ENCODE measurements at regions not wholly inside any gene's neighbourhood (a gene's known extent, or its start where the extent isn't known, plus 50 kb on each side); places are given as distances from the start of the nearest gene placed in this dataset. TPM values are rescaled to one million over a fixed set of nuclear protein-coding genes. Genes with fewer than 3 reads are reported as not detected.
"Not testable (repeated sequence)": the region's sequence is repeated elsewhere in the genome, so short reads cannot be mapped to it uniquely, and the experiment has no call there.

- H3K4me1 ChIP-seq (ENCODE audit: control insufficient read depth in 1 of 2, insufficient read depth in 2 of 2, low read length in 2 of 2); RAD21 ChIA-PET (ENCODE audit: low non-redundant PET in 1 of 2, low total read pairs in 2 of 2, uncharacterized antibody in 2 of 2, unreplicated experiment in 2 of 2); H3K36me3 ChIP-seq (ENCODE audit: control insufficient read depth in 1 of 2, insufficient read depth in 2 of 2, low read length in 2 of 2); H3K9me3 ChIP-seq (ENCODE audit: control insufficient read depth in 1 of 2, insufficient read depth in 1 of 2, low read depth in 1 of 2, low read length in 2 of 2); H3K79me2 ChIP-seq (ENCODE audit: insufficient read depth, low read length); H4K20me1 ChIP-seq (ENCODE audit: insufficient read depth); POLR2A ChIA-PET; H3K27me3 ChIP-seq (ENCODE audit: insufficient read depth, low read length); H2AFZ ChIP-seq (ENCODE audit: low read depth, low read length, poor library complexity, severe bottlenecking); ATAC-seq; H3K27ac ChIP-seq (ENCODE audit: low read depth, low read length); H3K9me2 ChIP-seq (ENCODE audit: insufficient read depth); H3K4me2 ChIP-seq (ENCODE audit: low read length); H3K9ac ChIP-seq (ENCODE audit: low read length); intact Hi-C loops (cut with micrococcal nuclease); DNase-seq (ENCODE audit: low read depth, low spot score); CTCF ChIA-PET; BruUV-seq (replicated peaks); H3K4me3 ChIP-seq (replicated peaks in 1 of 2; ENCODE audit: low read depth in 1 of 2, low read length in 2 of 2): not testable (repeated sequence)
Measured at GRCh38 chr7:32638479-32639121, 143.3 kb downstream of the AVL9 start.

Small RNAs in the stretch of these regions (microRNA-seq; reads per million reads assigned to microRNA genes)
- gene MIR550A2 (ENCODE audit: borderline number of aligned reads) (not detected), gene MIR550B2 (ENCODE audit: borderline number of aligned reads) (not detected)
